ENCODE measurements at regions not wholly inside any gene's neighbourhood (a gene's known extent, or its start where the extent isn't known, plus 50 kb on each side); places are given as distances from the start of the nearest gene placed in this dataset.

GRCh38 chr10:28381903-28382347 lies 79.1 kb upstream of the MPP7 start:
- Histone ChIP-seq H3K4ac (ENCODE audit: low read depth, low read length) (no peak overlapping the region), H3K9me1 (ENCODE audit: insufficient read depth, low read length) (no peaks in the 10 kb centered on the region), H4K20me1 (ENCODE audit: insufficient read depth, low read length) (no peaks in the 10 kb centered on the region), H2BK20ac (ENCODE audit: low read depth, low read length) (no peak overlapping the region), H2AFZ (replicated peaks; ENCODE audit: low read length, poor library complexity) (no peak overlapping the region), H3K9me3 (ENCODE audit: control insufficient read depth, insufficient read depth, low read length) (no peaks in the 10 kb centered on the region), H2AK5ac (ENCODE audit: low read depth, low read length) (no peak overlapping the region), H3K14ac (replicated peaks; ENCODE audit: low read depth, low read length) (no peak overlapping the region), H2BK5ac (ENCODE audit: low read depth, low read length, poor library complexity, severe bottlenecking) (no peak overlapping the region), H3K36me3 (ENCODE audit: control insufficient read depth, insufficient read depth, low read length) (no peaks in the 10 kb centered on the region), H2BK120ac (ENCODE audit: low read depth, low read length) (no peak overlapping the region), H3K56ac (ENCODE audit: extremely low read depth, insufficient read depth, low read length) (no peak overlapping the region), H3K9ac (ENCODE audit: low read depth, low read length) (no peak overlapping the region), H2BK15ac (ENCODE audit: low read depth, low read length) (no peak overlapping the region), H3K18ac (ENCODE audit: low read depth, low read length) (no peak overlapping the region), H3K23ac (ENCODE audit: low read depth, low read length) (no peak overlapping the region), H4K5ac (ENCODE audit: low read depth, low read length) (no peak overlapping the region), H4K8ac (ENCODE audit: low read depth in 2 of 2, low read length in 2 of 2) (no peak overlapping the region), H3K4me3 (ENCODE audit: insufficient read depth, low read depth, low read length) (no peak overlapping the region), H3K79me1 (ENCODE audit: low read depth in 1 of 2, low read length in 2 of 2) (no peaks in the 10 kb centered on the region), H3K4me2 (ENCODE audit: low read depth, low read length) (no peak overlapping the region), H2AK9ac (replicated peaks; ENCODE audit: low read depth, low read length, poor library complexity) (no peak overlapping the region), H3K27me3 (ENCODE audit: control insufficient read depth, insufficient read depth, low read length) (peaks cover 13% of the 10 kb centered on the region), H3K27ac (ENCODE audit: insufficient read depth, low read length) (no peak overlapping the region), H3K4me1 (ENCODE audit: control insufficient read depth, insufficient read depth, low read length) (no peaks in the 10 kb centered on the region), H4K91ac (ENCODE audit: insufficient read depth, low read depth, low read length) (no peak overlapping the region)
- dilution Hi-C loops (cut with HindIII; ENCODE audit: low sequenced_read_pairs, unreplicated experiment): loop anchor here (25.0 kb wide), 1 partner anchor 120 kb away; no protein-coding TSS in a partner anchor
- in situ Hi-C loops (cut with MboI; ENCODE audit: low sequenced_read_pairs): loop anchor here (5.0 to 25.0 kb wide), 4 partner anchors 130 to 937 kb away; partner anchors contain the start of gene MKX
- no CpG with 5 or more reads among the region's 12 CpGs for WGBS, 2 experiments (ENCODE audit: extremely low coverage in 2 of 2, insufficient read length in 1 of 2)
- DNase-seq: peak; percentile 91
- intact Hi-C loops (cut with micrococcal nuclease): loop anchor here (1.0 to 10.0 kb wide), 8 partner anchors 80 to 1013 kb away; no protein-coding TSS in a partner anchor
- ChIA-PET CTCF (interaction anchor here (0.5 to 3.9 kb wide), 9 partner anchors 12 to 598 kb away, joined by 3 to 41 read pairs (median 3); no protein-coding TSS in a partner anchor), POLR2A (ENCODE audit: unreplicated experiment) (no interaction called here)
- TF ChIP-seq CTCF (conservative IDR thresholded peaks at IDR 0.05; ENCODE audit: low read depth, low read length) (peak; percentile 98), MAFK (IDR thresholded peaks at IDR 0.05; ENCODE audit: low read depth, low read length) (peak; percentile 75), SMC3 (IDR thresholded peaks at IDR 0.05; ENCODE audit: low read depth, low read length) (peak; percentile 98), NFE2L2 (IDR thresholded peaks at IDR 0.05; ENCODE audit: low read depth, low read length) (no peak), CEBPB (IDR thresholded peaks at IDR 0.05; ENCODE audit: low read depth, low read length) (no peak), RAD21 (IDR thresholded peaks at IDR 0.05; ENCODE audit: low read length) (peak; percentile 99), POLR2A (IDR thresholded peaks at IDR 0.05; ENCODE audit: low read depth, low read length) (peak; percentile 64; the same call in 1 of the 2 replicates)
- ATAC-seq (ENCODE audit: low read depth): peak; percentile 93
- BruUV-seq (replicated peaks): no TSS peak

Measured in IMR-90 (cell line).